ENCODE measurements at regions not wholly inside any gene's neighbourhood (a gene's known extent, or its start where the extent isn't known, plus 50 kb on each side); places are given as distances from the start of the nearest gene placed in this dataset.
A peak's percentile ranks its signal among the peaks of the same experiment; 100 is the strongest.

- DNase-seq (ENCODE audit: low read depth): no peak
These were observed 53.3 kb downstream of the C7orf25 start for GRCh38 chr7:42858570-42858969.

GRCh38 chr7:42856605-42856987 is 55.3 kb downstream of the C7orf25 start:
- no peak for DNase-seq (ENCODE audit: low read depth)

- no peak for DNase-seq (ENCODE audit: low read depth)
These were observed 57.2 kb downstream of the C7orf25 start for GRCh38 chr7:42854571-42855118.

GRCh38 chr7:42852531-42852930 is 59.3 kb downstream of the C7orf25 start:
- no peak for DNase-seq (ENCODE audit: low read depth)

GRCh38 chr7:42843205-42843800 is 68.6 kb downstream of the C7orf25 start:
- DNase-seq (ENCODE audit: low read depth): no peak

- no peak for DNase-seq (ENCODE audit: low read depth)
These were observed 77.2 kb downstream of the C7orf25 start for GRCh38 chr7:42834676-42835075.

GRCh38 chr7:42833411-42833810 is 78.5 kb downstream of the C7orf25 start:
- no peak for DNase-seq (ENCODE audit: low read depth)

GRCh38 chr7:42832667-42833066 is 79.2 kb downstream of the C7orf25 start:
- DNase-seq (ENCODE audit: low read depth): no peak

GRCh38 chr7:42831718-42832522 is 80.0 kb downstream of the C7orf25 start:
- DNase-seq (ENCODE audit: low read depth): peak; percentile 9

- DNase-seq (ENCODE audit: low read depth): no peak
These were observed 80.7 kb downstream of the C7orf25 start for GRCh38 chr7:42831006-42831717.

GRCh38 chr7:42812779-42813178 is 99.1 kb downstream of the C7orf25 start:
- no peak for DNase-seq (ENCODE audit: low read depth)

- no peak for DNase-seq (ENCODE audit: low read depth)
These were observed 106.3 kb downstream of the C7orf25 start for GRCh38 chr7:42805601-42806000.

GRCh38 chr7:42794673-42795072 is 117.2 kb downstream of the C7orf25 start:
- no peak for DNase-seq (ENCODE audit: low read depth)

GRCh38 chr7:42792841-42793240 is 119.0 kb downstream of the C7orf25 start:
- no peak for DNase-seq (ENCODE audit: low read depth)

- no peak for DNase-seq (ENCODE audit: low read depth)
These were observed 121.7 kb downstream of the C7orf25 start for GRCh38 chr7:42790196-42790595.

GRCh38 chr7:42774436-42774835 is 137.4 kb downstream of the C7orf25 start:
- no peak for DNase-seq (ENCODE audit: low read depth)

- peak; percentile 11 for DNase-seq (ENCODE audit: low read depth)
These were observed 141.8 kb downstream of the C7orf25 start for GRCh38 chr7:42770114-42770513.

- DNase-seq (ENCODE audit: low read depth): no peak
These were observed 143.8 kb downstream of the C7orf25 start for GRCh38 chr7:42768045-42768444.

- DNase-seq (ENCODE audit: low read depth): no peak
These were observed 145.0 kb downstream of the C7orf25 start for GRCh38 chr7:42766782-42767423.

- DNase-seq (ENCODE audit: low read depth): no peak
These were observed 145.9 kb downstream of the C7orf25 start for GRCh38 chr7:42765931-42766330.

GRCh38 chr7:42763137-42763551 is 148.7 kb downstream of the C7orf25 start:
- DNase-seq (ENCODE audit: low read depth): no peak

- no peak for DNase-seq (ENCODE audit: low read depth)
These were observed 150.4 kb downstream of the C7orf25 start for GRCh38 chr7:42761486-42761885.

Measured in GM04503 (cell line).